ENCODE measurements at regions not wholly inside any gene's neighbourhood (a gene's known extent, or its start where the extent isn't known, plus 50 kb on each side); places are given as distances from the start of the nearest gene placed in this dataset.

- TF ChIP-seq CTCF (IDR thresholded peaks at IDR 0.05) (no peak), POLR2A (IDR thresholded peaks at IDR 0.05) (no peak)
Observed at GRCh38 chr13:31437975-31438374, 238.2 kb downstream of the B3GLCT start.
